GM21390 (cell line): ENCODE measurements at regions not wholly inside any gene's neighbourhood (a gene's known extent, or its start where the extent isn't known, plus 50 kb on each side); places are given as distances from the start of the nearest gene placed in this dataset.

Experiments used
- ATAC-seq: cut with Tn5 transposase; IDR thresholded peaks from one replicate; pipeline ENCODE4 v1.9.1; 2021; ENCODE audit not compliant: unreplicated experiment

DNA sequence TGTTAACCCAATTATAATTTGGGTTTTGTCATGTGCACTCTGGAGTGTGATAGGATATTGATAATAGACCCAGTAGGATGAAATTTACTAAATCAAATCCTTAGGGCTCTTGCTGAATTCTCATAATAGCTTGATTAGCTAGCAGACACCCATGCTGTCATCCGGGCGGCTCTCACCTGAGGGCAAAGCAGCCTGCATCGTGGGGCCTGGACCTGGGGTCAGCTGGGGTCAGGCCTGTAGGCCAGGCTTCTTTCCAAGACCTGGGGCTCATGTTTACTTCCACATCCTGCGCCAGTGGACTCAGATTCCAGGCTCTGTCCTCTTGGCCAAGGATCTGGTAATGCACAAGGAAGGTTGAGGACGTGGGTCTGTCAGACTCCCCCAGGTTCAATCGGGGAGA, 486.3 kb downstream of the NPHP4 start:
- no peak for ATAC-seq

DNA sequence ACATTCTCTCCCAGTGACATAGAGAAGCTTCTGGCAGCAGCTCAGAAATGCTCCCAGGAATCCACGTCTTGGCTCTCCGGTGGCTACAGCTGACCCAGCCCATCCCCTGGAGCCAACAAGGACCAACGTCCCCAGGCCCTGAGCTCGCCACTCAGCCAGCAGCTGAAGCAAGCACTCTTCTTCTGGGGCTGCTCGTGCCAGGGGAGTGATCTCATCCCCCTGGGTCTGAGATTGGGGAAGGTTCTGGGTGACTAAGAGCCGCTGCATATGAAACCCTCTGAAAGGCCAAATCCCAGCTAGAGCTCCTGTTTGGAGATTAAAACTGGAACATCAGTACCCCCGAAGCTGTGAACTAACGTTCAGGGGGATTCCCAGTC, 487.9 kb downstream of the NPHP4 start:
- no peak for ATAC-seq

DNA sequence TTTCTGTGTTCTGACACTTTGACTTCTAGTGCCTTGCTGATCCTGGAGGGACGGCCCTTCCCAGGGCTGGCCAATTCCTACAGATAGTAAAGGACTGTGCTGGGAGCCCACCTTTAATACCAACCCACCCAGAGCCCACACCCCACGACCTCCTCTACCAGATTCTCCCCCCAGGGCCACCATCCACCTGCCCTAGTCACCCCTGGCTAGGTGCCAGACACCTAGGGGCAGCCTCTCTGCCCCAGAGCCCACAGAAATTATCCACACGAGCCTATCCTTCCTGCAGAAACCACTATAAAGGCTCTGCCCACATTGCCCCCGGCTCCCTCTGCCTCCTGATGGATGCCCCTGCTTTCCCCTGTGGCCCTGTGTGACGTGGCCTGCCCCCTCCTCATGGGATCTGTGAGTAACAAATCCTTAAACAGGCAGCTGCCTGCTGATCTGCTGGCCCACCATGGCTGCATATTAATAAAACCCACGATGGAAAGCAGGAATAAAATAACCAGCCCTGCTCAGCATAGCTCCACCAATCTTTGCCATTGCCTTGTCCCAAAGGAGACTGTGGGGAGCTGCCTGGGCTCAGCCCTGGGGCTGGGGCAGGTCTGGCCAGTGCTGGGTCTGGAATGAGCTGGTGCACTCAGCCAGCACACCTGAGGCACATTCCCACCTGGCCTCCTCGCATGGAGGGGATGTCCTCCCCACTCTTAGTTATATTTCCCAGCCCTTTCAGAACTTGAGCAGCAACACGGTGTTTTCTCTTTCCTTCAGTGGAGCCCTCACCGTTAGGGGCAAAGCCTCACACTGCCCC, 488.5 kb downstream of the NPHP4 start:
- no peak for ATAC-seq

DNA sequence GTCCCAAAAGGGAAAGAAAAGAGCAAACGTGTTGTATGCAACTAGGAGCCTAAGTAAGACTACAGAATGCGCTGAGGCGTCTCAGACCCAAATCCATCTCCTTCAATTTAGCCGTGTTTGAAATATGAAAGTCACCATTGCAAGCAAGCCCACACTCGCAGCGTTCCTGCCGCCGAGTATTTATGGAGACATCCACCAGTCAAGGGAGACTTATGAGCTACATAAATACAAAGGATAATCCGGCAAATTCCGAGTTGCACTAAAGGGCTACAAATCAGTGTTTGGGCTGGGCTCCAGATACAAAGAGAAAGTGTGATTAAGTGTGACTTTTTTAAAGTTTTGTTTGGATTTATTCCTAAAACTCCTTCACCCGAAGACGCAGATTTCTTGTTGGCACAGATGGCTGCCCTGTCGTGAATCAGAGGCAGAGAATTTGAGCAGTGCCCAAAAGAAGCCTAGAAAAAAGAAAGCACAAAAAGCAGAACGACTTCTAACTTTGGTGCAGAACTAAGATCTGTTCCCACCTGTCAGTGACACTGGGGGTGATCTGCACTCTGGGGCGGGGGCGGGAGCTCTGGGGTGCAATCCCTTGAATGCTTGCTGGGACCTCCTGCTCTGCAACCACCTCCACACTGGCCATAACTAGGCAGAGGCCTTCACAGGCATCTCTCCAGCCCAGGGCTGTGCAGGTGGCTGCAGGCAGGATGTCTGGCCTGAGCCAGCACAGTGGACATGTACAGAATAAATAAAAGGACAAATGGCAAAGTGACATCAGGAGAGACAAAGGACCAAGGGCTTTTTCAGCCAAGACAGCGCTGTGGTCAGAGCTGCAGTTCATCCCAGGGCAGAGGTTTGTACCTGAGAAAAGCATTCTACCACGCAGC, 489.7 kb downstream of the NPHP4 start:
- no peak for ATAC-seq

DNA sequence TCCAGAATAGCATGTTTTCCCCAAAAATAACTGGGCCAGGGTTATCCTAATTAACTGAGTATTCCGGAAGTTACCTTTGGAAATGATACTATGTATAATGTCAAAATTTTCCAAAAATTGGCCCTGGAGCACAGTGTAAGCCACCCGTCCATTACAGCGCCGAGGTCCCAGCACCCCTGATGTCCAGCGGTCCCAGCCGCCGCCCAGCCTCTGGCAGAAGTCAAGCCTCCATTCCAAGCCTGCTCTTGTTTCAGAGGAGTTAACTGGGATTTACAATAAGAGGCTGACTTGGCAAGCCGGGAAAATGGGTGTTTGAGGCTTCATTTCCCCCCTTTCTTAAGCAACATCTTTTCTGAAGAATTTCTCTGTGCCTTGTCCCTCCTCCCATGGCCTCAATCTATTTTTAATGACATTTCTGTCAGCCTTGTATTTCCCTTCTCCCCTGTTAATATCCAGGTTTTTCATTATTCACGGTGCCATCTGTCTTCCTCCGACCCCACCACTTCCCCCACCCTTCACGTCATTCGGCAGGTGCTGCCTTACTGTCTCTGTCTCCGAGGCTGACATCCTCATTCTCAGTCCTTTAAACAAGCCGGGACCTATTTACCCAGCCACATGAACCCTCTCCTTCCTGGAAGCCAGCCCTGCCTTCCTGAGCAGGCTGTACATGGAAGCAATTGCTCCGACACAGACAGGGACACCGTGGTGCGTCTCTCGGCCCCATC, 490.9 kb downstream of the NPHP4 start:
- no peak for ATAC-seq

DNA sequence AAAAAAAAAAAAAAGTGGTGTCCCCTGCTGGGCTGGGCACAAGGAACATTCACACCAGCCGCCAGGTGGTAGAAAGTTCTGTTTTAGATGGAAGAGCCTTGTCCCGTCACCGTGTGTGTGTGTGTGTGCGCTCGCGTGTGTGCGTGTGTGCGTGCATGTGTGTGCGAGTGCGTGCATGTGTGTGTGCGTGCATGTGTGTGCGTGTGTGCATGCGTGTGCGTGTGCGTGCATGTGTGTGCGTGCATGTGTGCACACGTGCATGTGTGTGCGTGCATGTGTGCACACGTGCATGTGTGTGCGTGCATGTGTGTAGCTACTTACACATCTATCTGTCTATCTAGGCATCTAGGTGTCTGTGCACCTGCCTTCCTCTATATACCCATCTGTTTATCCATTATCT, 491.7 kb downstream of the NPHP4 start:
- no peak for ATAC-seq

DNA sequence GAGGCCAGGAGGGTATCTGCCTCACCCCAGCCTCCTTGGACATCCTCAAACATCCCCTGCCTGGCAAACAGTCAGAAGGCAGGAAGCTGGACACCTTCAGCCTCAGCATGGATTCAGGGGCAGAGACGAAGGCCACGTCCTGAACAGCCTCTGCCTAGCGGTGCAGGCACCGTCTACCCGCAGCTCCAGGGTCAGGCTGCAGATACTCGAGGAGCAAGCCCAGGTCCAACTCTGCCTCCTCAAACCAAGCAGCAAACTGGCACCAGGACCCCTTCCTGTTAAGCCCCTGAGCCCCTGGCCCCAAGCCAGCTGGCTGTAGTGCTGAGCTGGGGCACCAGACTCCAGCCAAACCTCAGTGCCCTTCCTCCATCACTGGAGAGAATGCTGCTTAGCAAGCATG, 494.7 kb downstream of the NPHP4 start:
- no peak for ATAC-seq

DNA sequence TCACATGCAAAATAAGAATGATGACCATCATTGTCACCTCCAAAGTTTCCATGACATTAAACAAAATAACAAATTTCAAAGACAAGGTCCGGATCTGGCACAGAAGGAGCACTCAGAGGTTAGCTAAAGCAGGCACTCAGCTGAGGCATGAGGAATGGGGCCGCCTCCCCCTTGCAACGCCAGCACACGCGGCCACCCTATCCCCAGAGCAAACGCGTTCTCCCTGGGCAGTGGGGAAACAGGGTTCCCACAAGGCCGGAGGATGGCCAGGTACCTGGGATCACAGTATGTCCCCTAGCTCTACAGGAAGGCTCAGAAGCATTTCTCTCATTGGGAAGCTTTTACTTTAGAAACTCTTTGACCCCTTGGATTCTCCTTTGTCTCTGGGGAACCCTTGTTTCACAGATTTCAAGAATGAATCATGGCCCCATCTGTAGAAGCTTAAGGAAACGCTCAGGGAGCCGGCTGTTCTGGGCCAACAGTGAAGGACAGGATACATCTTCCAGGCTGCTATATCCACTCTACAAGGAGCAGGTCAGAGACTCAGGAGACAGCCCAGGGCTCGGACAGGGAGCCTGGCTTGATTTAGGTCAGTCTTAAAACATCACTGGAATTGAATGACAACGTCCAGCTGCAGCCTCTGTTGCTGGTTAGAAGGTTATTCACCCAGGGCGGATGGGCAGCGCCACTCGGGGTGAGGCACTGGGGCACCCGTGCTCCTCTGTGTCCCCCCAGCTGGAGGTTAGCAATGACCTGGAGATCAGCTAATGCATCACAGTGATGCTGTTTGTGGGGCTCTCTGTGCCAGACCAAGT, 496.4 kb downstream of the NPHP4 start:
- ATAC-seq = no peak

DNA sequence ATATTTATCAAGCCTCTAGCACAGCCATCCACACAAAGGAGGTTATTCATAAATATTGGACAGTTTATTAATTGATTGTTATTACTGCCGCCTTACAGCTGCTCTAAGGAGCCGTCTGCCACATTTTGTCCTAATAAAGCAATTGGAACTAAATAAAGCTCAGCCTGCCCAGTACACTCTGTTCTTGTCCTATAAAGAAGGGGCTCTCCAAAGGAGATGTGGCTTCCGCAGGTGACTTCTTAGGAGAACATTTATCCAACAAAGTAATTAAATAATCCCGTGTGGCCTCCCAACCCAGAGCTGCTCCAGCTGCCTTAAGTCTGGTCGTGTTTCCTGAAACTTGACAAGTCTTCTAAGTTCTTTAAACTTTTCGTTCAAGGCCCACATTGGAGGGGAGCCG, 497.7 kb downstream of the NPHP4 start:
- no peak for ATAC-seq

DNA sequence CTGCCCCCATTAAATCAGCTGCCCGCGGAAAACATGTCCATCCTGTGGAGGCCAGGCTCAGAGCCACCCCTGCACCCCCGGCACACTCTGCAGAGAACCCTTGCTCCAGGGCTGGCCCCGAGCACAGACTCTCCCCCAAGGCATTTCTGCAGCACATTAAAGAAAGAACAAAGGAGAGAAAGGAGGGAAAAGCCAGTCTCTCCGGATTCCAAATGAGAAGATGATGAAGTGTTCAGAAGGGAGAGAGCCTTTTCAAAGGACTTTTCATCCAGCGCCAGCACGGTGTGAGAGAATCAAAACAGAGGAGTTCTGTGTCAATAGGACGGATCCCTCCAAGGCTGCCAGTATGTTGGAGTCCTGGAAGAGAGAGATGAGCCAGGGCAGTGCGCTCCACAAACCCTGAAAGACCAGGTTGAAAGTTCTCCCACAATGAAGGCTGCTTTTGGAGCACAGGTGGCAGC, 498.3 kb downstream of the NPHP4 start:
- ATAC-seq = no peak

DNA sequence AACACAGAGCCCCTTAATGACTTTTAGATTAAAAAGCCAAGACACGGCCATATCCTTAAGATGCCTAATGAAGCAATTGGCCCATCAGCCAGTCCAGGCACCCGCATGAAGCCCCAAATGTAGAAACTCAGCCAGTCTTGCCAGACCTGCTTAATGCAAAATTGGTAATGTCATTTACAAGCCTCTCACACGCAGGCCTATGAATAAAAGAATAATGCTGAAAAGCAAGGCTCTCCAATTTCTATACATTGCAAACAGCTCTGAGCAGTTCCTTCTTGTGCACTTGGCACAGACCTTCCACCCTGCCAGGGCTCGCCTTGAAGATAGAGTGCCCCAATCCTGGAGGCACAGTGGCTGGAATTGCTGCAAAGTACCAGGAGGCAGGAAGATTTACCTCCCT, 498.9 kb downstream of the NPHP4 start:
- no peak for ATAC-seq

DNA sequence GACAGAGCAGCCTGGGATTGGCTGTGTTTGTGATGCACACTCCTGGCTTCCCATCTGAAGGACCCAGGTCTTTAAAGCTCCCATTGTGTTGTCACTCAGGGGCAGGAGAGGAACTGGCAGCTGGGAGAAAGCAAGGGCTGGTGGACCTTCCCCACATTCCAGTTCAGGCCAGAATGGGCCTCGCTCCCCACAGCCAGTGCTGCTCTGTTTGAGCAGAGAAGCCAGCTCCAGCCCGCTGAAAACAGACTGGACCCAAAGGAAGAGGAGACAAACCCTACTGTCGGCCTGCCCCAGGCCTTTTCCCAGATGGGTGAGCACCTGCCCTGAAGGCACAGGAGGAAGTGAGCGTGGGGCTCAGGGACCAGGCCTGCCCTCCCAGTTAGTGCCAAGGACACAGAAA, 499.4 kb downstream of the NPHP4 start:
- ATAC-seq = no peak

DNA sequence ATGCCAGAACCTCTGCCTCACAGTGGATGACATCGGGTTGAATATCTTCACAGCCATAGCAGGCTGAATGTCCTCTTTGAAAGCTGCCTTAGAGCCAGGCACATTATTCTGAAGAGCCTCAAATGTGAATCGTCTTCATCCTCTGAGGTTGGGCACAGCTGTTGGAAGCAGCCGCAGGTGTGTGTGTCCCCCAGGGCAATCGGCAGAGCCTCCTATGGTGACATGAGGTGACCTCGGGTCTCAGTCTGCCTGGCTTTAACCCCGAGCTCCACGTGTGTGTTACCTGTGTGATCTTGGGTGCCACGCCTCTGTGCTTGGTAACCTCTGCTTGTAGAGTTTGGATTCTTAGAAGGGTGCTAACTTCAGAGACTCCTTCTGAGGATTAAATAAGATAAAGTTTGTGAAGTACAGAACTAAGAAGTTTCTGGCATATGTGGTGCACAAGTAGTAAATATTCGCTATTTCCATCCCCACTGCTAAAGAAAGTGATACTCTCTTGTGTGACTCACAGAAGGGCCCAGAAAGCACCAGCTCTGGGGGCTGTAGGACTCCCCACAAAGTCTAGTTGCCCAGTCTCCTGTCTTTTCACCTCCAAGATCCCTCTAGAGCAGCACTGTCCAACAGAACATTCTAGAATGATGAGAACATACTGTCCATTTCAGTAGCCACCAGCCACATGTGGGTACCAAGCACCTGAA, 500.9 kb downstream of the NPHP4 start:
- no peak for ATAC-seq

DNA sequence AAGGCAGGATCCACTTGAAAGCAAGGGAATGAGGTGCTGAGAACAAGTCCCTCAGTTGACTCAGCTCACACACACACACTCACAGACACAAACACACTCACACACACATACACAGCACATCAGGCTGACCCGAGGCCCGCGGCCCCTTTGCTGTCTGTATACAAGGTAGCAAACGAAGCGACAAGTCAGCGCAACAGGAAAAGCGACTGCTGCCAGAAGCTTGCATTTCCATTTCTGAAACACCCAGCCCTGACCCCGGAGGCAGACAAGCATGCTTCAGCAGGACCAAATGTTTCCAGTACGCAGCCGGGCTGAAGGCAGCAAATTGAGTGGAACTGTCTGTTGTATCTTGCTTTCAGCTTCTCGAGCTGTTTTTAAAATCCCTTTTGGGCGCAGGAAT, 501.6 kb downstream of the NPHP4 start:
- ATAC-seq = no peak

DNA sequence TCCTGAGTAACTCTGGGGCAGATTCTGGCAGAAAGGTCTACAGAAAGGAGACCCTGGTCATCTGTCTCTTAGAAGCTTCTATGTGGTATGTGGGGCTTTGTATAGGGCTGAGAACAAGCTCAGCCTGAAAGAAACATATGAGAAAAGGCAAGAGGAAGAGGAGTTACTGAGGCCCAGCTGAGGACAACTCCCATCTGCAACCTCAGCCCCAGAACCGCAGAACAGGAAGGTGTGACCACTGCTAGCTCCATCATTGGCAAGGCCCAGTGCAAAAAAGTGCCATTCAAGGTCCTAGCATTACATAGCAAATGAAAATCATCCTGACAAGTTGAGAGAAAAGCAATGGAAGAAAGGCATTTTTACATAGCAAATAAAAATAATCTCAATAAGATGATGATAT, 503.8 kb downstream of the NPHP4 start:
- no peak for ATAC-seq

DNA sequence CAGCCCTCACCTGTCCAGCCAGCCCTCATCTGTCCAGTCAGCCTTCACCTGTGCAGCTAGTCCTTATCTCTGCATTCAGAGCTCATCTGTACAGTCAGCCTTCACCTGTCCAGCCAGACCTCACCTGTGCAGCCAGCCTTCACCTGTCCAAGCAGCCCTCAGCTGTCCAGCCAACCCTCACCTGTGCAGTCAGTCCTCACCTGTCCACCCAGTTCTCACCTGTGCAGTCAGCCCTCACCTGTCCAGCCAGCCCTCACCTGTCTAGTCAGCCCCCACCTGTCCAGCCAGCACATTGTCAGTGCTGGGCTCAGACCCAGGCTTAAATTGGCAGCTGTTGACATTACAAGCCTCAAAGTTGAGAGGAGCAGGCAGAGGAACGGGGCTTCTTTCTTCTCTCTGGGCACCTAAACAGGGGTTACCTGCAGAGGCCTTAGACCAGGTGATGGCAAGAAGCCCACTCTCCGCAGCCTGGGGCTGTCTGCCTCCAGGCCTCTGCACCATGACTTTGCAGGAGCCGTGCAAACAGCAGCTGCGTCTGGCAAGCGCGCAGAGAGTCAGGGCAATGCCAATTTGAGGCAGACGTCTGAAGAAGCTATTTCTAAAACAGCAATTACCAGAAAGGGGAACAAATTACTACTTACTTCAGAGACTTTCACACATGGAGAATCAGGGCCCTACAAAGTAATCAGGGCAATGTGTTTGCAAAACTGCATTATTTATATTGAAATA, 506.1 kb downstream of the NPHP4 start:
- no peak for ATAC-seq

DNA sequence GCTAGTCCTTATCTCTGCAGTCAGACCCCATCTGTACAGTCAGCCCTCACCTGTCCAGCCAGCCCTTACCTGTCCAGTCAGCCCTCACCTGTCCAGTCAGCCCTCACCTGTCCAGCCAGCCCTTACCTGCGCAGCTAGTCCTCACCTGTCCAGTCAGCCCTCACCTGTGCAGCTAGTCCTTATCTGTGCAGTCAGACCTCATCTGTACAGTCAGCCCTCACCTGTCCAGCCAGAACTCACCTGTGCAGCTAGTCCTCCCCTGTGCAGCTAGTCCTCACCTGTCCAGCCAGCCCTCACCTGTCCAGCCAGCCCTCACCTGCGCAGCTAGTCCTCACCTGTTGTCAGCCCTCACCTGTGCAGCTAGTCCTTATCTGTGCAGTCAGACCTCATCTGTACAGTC, 506.8 kb downstream of the NPHP4 start:
- ATAC-seq = no peak

DNA sequence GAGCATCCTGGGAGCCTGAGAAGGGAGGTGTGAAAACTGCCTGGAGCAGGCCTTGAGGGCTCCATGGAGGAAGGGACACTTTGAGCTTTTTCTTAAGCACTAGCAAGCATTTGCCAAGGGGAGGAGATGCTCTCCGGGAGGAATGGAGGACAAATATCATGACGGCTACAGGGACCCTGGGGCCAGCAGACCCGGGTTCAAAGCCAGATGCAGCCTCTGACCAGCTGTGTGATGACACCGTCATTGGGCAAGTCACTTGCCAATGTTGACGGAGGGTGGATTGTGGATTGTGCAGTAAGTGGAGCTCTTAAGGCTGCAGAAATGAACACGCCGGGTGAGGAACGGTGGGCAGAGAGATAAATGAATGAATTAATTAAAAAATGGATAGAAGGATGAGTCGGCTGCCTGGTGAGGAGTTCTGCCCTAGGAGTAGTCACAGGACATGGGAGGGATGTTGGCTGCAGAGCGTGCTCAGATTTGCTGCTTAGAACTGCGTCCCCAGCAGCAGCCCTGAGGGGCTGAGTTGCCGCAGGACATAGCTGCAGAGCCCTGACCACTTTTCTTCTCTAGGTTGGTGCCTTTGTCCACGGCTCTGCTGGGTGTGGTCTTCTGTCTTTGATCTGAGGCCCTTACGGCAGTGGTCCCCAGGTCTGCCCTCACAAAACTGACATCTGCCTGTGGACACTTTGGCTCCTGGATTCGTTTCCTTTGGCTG, 507.6 kb downstream of the NPHP4 start:
- ATAC-seq = no peak

DNA sequence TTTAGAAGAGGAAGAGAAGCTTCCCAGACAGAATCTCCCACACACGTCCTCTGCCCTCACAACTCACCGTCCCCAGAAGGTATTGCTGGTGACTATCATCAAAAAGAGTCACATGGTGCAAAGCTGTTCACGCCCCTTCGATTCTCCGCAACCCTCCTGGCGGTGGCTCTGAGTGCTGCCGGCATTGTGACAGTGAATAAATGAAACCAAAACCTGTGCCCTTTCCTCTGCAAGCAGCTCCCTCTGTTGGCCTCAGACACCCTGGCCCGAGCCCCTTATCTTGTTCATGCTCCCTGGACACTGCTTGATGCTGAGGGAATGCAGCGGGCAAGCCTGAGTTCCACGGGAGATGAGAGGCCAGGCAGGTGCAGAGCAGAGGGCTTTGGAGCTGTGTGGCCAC, 510.3 kb downstream of the NPHP4 start:
- ATAC-seq = no peak
